ENCODE measurements at regions not wholly inside any gene's neighbourhood (a gene's known extent, or its start where the extent isn't known, plus 50 kb on each side); places are given as distances from the start of the nearest gene placed in this dataset.
A peak's percentile ranks its signal among the peaks of the same experiment; 100 is the strongest.

GRCh38 chr11:96540875-96541274, 151.1 kb downstream of the JRKL start:
- in situ Hi-C loops (cut with MboI) (no loop called here), intact Hi-C loops (cut with micrococcal nuclease) (no loop called here)
- no peaks in the 10 kb centered on the region for H3K27me3 ChIP-seq (ENCODE audit: control insufficient read depth in 2 of 2, insufficient read depth in 2 of 2, low read length in 2 of 2)
- no peaks in the 10 kb centered on the region for H4K20me1 ChIP-seq (replicated peaks; ENCODE audit: control insufficient read depth, insufficient read depth, low read length)
- H3K4me3 ChIP-seq, result no peak overlapping the region
- TF ChIP-seq CEBPB (tag; IDR thresholded peaks at IDR 0.05), result peak; percentile 51; the same call in 1 of the 2 replicates
- no peak for TF ChIP-seq CEBPG (CRISPR knock-in tag; IDR thresholded peaks at IDR 0.05)
- TF ChIP-seq CEBPG (tag; conservative IDR thresholded peaks at IDR 0.05 in 1 of 2, IDR thresholded peaks at IDR 0.05 in 1 of 2), result 0 out of 4 replicates have a peak, but pooled peaks of 1 of the 2 experiments have one; percentile 53
- TF ChIP-seq CHD7 (IDR thresholded peaks at IDR 0.05; ENCODE audit: low read depth, low read length), result no peak
- no peak for TF ChIP-seq ZBTB8A (IDR thresholded peaks at IDR 0.05; ENCODE audit: partially characterized antibody)
- TF ChIP-seq KDM1A (IDR thresholded peaks at IDR 0.05), result no peak
- TF ChIP-seq SMARCA5 (IDR thresholded peaks at IDR 0.05), result no peak
- no peak for TF ChIP-seq FOXO4 (CRISPR knock-in tag; IDR thresholded peaks at IDR 0.05)
- no peak for TF ChIP-seq ZNF57 (CRISPR knock-in tag; IDR thresholded peaks at IDR 0.05)
- TF ChIP-seq EWSR1 (IDR thresholded peaks at IDR 0.05; ENCODE audit: borderline replicate concordance, low read depth, partially characterized antibody), result no peak
- no peak overlapping the region for H3K4me2 ChIP-seq (ENCODE audit: insufficient read depth, low read length)
- no peak for DNase-seq (ENCODE audit: extremely low read depth in 1 of 4, low spot score in 3 of 4)
- H3K36me3 ChIP-seq (ENCODE audit: control insufficient read depth, insufficient read depth, low read length), result no peaks in the 10 kb centered on the region
- POLR2A ChIA-PET, result interaction anchor here (0.7 kb wide), 1 partner anchor 19 kb away, joined by 3 read pairs; no protein-coding TSS in a partner anchor
- CTCF ChIA-PET (ENCODE audit: low intra/inter-chr PET ratio), result no interaction called here
- H2AFZ ChIP-seq (ENCODE audit: low read depth, low read length), result no peak overlapping the region
- no peaks in the 10 kb centered on the region for H3K79me2 ChIP-seq (ENCODE audit: control insufficient read depth, insufficient read depth, low read length)
- H3K27ac ChIP-seq (ENCODE audit: extremely low read depth, low read depth, low read length), result no peak overlapping the region
- no peaks in the 10 kb centered on the region for H3K4me1 ChIP-seq (replicated peaks in 1 of 2; ENCODE audit: control insufficient read depth in 2 of 2, insufficient read depth in 2 of 2, low read length in 2 of 2)
- H3K9me1 ChIP-seq (ENCODE audit: control insufficient read depth, insufficient read depth, low read length), result no peaks in the 10 kb centered on the region
- FAIRE-seq, result no peak
- WGBS (ENCODE audit: insufficient coverage, low coverage, missing lambda C conversion rate), result 69% methylated on average over 1 of the region's 1 CpG
- no peaks in the 10 kb centered on the region for H3K9me3 ChIP-seq (replicated peaks; ENCODE audit: control insufficient read depth, insufficient read depth, low read depth, low read length)
- no peak overlapping the region for H3K9ac ChIP-seq (ENCODE audit: insufficient read depth in 1 of 2, low read depth in 2 of 2, low read length in 2 of 2)
- no peak for ATAC-seq
- BruUV-seq (replicated peaks), result no TSS peak

All from K562 (cell line).